ENCODE measurements at regions not wholly inside any gene's neighbourhood (a gene's known extent, or its start where the extent isn't known, plus 50 kb on each side); places are given as distances from the start of the nearest gene placed in this dataset.

DNA sequence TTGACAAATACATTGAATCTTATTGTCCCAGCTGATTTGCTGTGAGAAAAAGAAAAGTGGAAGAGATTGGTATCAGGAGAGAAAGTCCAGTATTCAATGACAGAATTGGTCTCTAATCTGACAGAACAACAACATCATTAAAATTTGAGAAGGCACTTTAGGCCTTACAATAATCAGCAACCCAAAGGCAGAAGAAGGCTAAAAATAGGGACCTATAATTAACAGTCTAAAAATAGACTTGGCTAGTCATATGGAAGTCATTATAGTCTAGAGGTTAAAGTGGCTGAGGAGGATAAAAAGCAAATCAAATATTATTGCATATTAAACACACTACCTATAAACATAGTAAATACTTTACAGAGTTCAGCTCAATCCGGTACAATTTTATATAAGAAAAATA is 393.6 kb upstream of the JAG1 start (continued):
- TF ChIP-seq, protein P1, sequence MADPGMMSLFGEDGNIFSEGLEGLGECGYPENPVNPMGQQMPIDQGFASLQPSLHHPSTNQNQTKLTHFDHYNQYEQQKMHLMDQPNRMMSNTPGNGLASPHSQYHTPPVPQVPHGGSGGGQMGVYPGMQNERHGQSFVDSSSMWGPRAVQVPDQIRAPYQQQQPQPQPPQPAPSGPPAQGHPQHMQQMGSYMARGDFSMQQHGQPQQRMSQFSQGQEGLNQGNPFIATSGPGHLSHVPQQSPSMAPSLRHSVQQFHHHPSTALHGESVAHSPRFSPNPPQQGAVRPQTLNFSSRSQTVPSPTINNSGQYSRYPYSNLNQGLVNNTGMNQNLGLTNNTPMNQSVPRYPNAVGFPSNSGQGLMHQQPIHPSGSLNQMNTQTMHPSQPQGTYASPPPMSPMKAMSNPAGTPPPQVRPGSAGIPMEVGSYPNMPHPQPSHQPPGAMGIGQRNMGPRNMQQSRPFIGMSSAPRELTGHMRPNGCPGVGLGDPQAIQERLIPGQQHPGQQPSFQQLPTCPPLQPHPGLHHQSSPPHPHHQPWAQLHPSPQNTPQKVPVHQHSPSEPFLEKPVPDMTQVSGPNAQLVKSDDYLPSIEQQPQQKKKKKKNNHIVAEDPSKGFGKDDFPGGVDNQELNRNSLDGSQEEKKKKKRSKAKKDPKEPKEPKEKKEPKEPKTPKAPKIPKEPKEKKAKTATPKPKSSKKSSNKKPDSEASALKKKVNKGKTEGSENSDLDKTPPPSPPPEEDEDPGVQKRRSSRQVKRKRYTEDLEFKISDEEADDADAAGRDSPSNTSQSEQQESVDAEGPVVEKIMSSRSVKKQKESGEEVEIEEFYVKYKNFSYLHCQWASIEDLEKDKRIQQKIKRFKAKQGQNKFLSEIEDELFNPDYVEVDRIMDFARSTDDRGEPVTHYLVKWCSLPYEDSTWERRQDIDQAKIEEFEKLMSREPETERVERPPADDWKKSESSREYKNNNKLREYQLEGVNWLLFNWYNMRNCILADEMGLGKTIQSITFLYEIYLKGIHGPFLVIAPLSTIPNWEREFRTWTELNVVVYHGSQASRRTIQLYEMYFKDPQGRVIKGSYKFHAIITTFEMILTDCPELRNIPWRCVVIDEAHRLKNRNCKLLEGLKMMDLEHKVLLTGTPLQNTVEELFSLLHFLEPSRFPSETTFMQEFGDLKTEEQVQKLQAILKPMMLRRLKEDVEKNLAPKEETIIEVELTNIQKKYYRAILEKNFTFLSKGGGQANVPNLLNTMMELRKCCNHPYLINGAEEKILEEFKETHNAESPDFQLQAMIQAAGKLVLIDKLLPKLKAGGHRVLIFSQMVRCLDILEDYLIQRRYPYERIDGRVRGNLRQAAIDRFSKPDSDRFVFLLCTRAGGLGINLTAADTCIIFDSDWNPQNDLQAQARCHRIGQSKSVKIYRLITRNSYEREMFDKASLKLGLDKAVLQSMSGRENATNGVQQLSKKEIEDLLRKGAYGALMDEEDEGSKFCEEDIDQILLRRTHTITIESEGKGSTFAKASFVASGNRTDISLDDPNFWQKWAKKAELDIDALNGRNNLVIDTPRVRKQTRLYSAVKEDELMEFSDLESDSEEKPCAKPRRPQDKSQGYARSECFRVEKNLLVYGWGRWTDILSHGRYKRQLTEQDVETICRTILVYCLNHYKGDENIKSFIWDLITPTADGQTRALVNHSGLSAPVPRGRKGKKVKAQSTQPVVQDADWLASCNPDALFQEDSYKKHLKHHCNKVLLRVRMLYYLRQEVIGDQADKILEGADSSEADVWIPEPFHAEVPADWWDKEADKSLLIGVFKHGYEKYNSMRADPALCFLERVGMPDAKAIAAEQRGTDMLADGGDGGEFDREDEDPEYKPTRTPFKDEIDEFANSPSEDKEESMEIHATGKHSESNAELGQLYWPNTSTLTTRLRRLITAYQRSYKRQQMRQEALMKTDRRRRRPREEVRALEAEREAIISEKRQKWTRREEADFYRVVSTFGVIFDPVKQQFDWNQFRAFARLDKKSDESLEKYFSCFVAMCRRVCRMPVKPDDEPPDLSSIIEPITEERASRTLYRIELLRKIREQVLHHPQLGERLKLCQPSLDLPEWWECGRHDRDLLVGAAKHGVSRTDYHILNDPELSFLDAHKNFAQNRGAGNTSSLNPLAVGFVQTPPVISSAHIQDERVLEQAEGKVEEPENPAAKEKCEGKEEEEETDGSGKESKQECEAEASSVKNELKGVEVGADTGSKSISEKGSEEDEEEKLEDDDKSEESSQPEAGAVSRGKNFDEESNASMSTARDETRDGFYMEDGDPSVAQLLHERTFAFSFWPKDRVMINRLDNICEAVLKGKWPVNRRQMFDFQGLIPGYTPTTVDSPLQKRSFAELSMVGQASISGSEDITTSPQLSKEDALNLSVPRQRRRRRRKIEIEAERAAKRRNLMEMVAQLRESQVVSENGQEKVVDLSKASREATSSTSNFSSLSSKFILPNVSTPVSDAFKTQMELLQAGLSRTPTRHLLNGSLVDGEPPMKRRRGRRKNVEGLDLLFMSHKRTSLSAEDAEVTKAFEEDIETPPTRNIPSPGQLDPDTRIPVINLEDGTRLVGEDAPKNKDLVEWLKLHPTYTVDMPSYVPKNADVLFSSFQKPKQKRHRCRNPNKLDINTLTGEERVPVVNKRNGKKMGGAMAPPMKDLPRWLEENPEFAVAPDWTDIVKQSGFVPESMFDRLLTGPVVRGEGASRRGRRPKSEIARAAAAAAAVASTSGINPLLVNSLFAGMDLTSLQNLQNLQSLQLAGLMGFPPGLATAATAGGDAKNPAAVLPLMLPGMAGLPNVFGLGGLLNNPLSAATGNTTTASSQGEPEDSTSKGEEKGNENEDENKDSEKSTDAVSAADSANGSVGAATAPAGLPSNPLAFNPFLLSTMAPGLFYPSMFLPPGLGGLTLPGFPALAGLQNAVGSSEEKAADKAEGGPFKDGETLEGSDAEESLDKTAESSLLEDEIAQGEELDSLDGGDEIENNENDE (IDR thresholded peaks at IDR 0.05; ENCODE audit: insufficient replicate concordance, low read length), result no peak
- TF ChIP-seq TCF12 (IDR thresholded peaks at IDR 0.05; ENCODE audit: low read depth, low read length) (no peak), MAFK (IDR thresholded peaks at IDR 0.05; ENCODE audit: low read depth, low read length) (no peak)

Measured in H1 (cell line).